Neural cell (in vitro differentiated cells): ENCODE measurements at regions not wholly inside any gene's neighbourhood (a gene's known extent, or its start where the extent isn't known, plus 50 kb on each side); places are given as distances from the start of the nearest gene placed in this dataset.

Experiments used
- H2AFZ ChIP-seq: fragments of 200-600, 300-800 bp; sonication (generic), shearing (Covaris generic); 2 replicates; pipeline ENCODE4 v1.6.0; 2014; ENCODE audit warnings: low read depth, mild to moderate bottlenecking, antibody characterized with exemption, low read length, moderate library complexity
- H3F3A ChIP-seq: fragments of 200-600 bp; shearing (Covaris generic); 2 replicates; pipeline ENCODE4 v1.6.1; 2016; ENCODE audit warnings: mild to moderate bottlenecking, moderate library complexity, mixed read lengths, antibody characterized with exemption, low read length; ENCODE audit not compliant: insufficient read depth, poor library complexity, severe bottlenecking
- H3K27ac ChIP-seq: fragments of 200-600, 300-800 bp; sonication (generic), shearing (Covaris generic); 2 replicates; pipeline ENCODE4 v1.5.1; 2014; ENCODE audit warnings: mild to moderate bottlenecking, low read length, moderate library complexity
- H3K27me3 ChIP-seq: fragments of 300-800, 200-600 bp; sonication (generic), shearing (Covaris generic); 2 replicates; pipeline ENCODE4 v1.6.0; 2014; ENCODE audit warnings: mild to moderate bottlenecking, low read depth, low read length, moderate library complexity; ENCODE audit not compliant: insufficient read depth
- H3K36me3 ChIP-seq: fragments of 300-800, 200-600 bp; sonication (generic), shearing (Covaris generic); 2 replicates; pipeline ENCODE4 v1.5.1; 2014; ENCODE audit warnings: mild to moderate bottlenecking, antibody characterized with exemption, low read length, moderate library complexity; ENCODE audit not compliant: insufficient read depth
- H3K4me2 ChIP-seq: fragments of 300-800, 200-600 bp; sonication (generic), shearing (Covaris generic); 2 replicates; pipeline ENCODE4 v1.6.0; 2014; ENCODE audit warnings: mild to moderate bottlenecking, low read length
- H3K4me3 ChIP-seq: fragments of 300-800, 200-600 bp; sonication (generic), shearing (Covaris generic); 2 replicates; pipeline ENCODE4 v1.5.1; 2014; ENCODE audit warnings: mild to moderate bottlenecking, low read length, moderate library complexity
- H3K79me2 ChIP-seq: fragments of 200-600 bp; shearing (Covaris generic); replicated peaks from 2 replicates; pipeline ENCODE4 v1.6.0; 2014; ENCODE audit warnings: mild to moderate bottlenecking, low read length, moderate library complexity; ENCODE audit not compliant: insufficient read depth
- H3K9ac ChIP-seq: fragments of 300-800, 200-600 bp; sonication (generic), shearing (Covaris generic); 2 replicates; pipeline ENCODE4 v1.6.1; 2016; ENCODE audit warnings: mild to moderate bottlenecking, low read length, mixed read lengths
- H3K9me2 ChIP-seq: fragments of 200-600 bp; shearing (Covaris generic); 2 replicates; pipeline ENCODE4 v1.6.1; 2016; ENCODE audit warnings: mild to moderate bottlenecking, low read length, mixed read lengths; ENCODE audit not compliant: insufficient read depth
- H3K9me3 ChIP-seq: fragments of 200-600, 300-800 bp; sonication (generic), shearing (Covaris generic); 2 replicates; pipeline ENCODE4 v1.6.1; 2016; ENCODE audit warnings: mild to moderate bottlenecking, mixed run types, low read length, moderate library complexity, mixed read lengths
- H4K20me1 ChIP-seq: fragments of 200-600 bp; shearing (Covaris generic); 2 replicates; pipeline ENCODE4 v1.6.1; 2016; ENCODE audit warnings: mild to moderate bottlenecking, mixed run types; ENCODE audit not compliant: insufficient read depth
- CTCF ChIP-seq: fragments of 450-650 bp; IDR thresholded peaks from 2 replicates; pipeline ENCODE4 v1.5.1; 2014; ENCODE audit warnings: antibody characterized with exemption, mild to moderate bottlenecking, moderate library complexity; ENCODE audit not compliant: poor library complexity, severe bottlenecking
- EP300 ChIP-seq: fragments of 450-650 bp; conservative IDR thresholded peaks from 2 replicates; pipeline ENCODE4 v1.6.1; 2014; ENCODE audit warnings: antibody characterized with exemption, mild to moderate bottlenecking, moderate library complexity; ENCODE audit not compliant: poor library complexity, severe bottlenecking
- EZH2 ChIP-seq: fragments of 200-600, 300-800 bp; shearing (Covaris generic), sonication (generic); IDR thresholded peaks from 2 replicates; pipeline ENCODE4 v1.6.1; 2014; ENCODE audit warnings: antibody characterized with exemption, low read length, borderline replicate concordance, mild to moderate bottlenecking; ENCODE audit not compliant: insufficient read depth, poor library complexity, severe bottlenecking
- MXI1 ChIP-seq: fragments of 450-650 bp; conservative IDR thresholded peaks from 2 replicates; pipeline ENCODE4 v1.6.1; 2014; ENCODE audit warnings: antibody characterized with exemption, mild to moderate bottlenecking; ENCODE audit not compliant: poor library complexity, severe bottlenecking
- POLR2AphosphoS5 ChIP-seq: IDR thresholded peaks from 2 replicates; pipeline ENCODE4 v1.6.1; 2012
- RAD21 ChIP-seq: fragments of 450-650 bp; conservative IDR thresholded peaks from 2 replicates; pipeline ENCODE4 v1.6.1; 2014; ENCODE audit warnings: antibody characterized with exemption, mild to moderate bottlenecking, moderate library complexity
- SMC3 ChIP-seq: fragments of 450-650 bp; conservative IDR thresholded peaks from 2 replicates; pipeline ENCODE4 v1.6.1; 2014; ENCODE audit warnings: antibody characterized with exemption, mild to moderate bottlenecking, moderate library complexity; ENCODE audit not compliant: poor library complexity
- TAF1 ChIP-seq: IDR thresholded peaks from 2 replicates; pipeline ENCODE4 v1.6.1; 2012; ENCODE audit warnings: low read depth
- TF ChIP-seq, protein P1 (sequence below): IDR thresholded peaks from 2 replicates; pipeline ENCODE4 v1.6.1; 2012; ENCODE audit warnings: borderline replicate concordance

GRCh38 chr14:78075033-78075432 is 95.1 kb upstream of the NRXN3 start:
- no peak overlapping the region for H2AFZ ChIP-seq

GRCh38 chr14:78075555-78076277 is 94.5 kb upstream of the NRXN3 start:
- TF ChIP-seq TAF1 (no peak), EP300 (no peak), SMC3 (no peak), EZH2 (no peak), RAD21 (no peak)
- TF ChIP-seq, protein P1, sequence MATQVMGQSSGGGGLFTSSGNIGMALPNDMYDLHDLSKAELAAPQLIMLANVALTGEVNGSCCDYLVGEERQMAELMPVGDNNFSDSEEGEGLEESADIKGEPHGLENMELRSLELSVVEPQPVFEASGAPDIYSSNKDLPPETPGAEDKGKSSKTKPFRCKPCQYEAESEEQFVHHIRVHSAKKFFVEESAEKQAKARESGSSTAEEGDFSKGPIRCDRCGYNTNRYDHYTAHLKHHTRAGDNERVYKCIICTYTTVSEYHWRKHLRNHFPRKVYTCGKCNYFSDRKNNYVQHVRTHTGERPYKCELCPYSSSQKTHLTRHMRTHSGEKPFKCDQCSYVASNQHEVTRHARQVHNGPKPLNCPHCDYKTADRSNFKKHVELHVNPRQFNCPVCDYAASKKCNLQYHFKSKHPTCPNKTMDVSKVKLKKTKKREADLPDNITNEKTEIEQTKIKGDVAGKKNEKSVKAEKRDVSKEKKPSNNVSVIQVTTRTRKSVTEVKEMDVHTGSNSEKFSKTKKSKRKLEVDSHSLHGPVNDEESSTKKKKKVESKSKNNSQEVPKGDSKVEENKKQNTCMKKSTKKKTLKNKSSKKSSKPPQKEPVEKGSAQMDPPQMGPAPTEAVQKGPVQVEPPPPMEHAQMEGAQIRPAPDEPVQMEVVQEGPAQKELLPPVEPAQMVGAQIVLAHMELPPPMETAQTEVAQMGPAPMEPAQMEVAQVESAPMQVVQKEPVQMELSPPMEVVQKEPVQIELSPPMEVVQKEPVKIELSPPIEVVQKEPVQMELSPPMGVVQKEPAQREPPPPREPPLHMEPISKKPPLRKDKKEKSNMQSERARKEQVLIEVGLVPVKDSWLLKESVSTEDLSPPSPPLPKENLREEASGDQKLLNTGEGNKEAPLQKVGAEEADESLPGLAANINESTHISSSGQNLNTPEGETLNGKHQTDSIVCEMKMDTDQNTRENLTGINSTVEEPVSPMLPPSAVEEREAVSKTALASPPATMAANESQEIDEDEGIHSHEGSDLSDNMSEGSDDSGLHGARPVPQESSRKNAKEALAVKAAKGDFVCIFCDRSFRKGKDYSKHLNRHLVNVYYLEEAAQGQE = no peak
- Histone ChIP-seq H3K9me3 (no peaks in the 10 kb centered on the region), H3K4me2 (no peak overlapping the region), H3K27me3 (no peaks in the 10 kb centered on the region), H3K9me2 (no peaks in the 10 kb centered on the region), H3K79me2 (no peaks in the 10 kb centered on the region), H3K36me3 (no peaks in the 10 kb centered on the region), H3K9ac (no peak overlapping the region), H2AFZ (no peak overlapping the region), H3F3A (no peaks in the 10 kb centered on the region), H3K4me3 (no peak overlapping the region), H4K20me1 (no peaks in the 10 kb centered on the region), H3K27ac (peak overlapping the region; percentile 40)

More at GRCh38 chr14:78075033-78075432, 95.1 kb upstream of the NRXN3 start:
- Histone ChIP-seq H3K9me3 (no peaks in the 10 kb centered on the region), H3K4me2 (no peak overlapping the region), H3K9me2 (no peaks in the 10 kb centered on the region), H3K4me3 (peak overlapping the region; percentile 28), H4K20me1 (no peaks in the 10 kb centered on the region), H3K27ac (peak overlapping the region; percentile 40), H3K79me2 (no peaks in the 10 kb centered on the region), H3F3A (no peaks in the 10 kb centered on the region), H3K9ac (no peak overlapping the region), H3K27me3 (no peaks in the 10 kb centered on the region), H3K36me3 (no peaks in the 10 kb centered on the region)
- TF ChIP-seq POLR2AphosphoS5 (no peak), MXI1 (no peak), TAF1 (no peak), EZH2 (no peak), SMC3 (no peak), RAD21 (no peak), EP300 (no peak), CTCF (no peak)
- TF ChIP-seq, protein P1 = no peak
